ENCODE measurements at regions not wholly inside any gene's neighbourhood (a gene's known extent, or its start where the extent isn't known, plus 50 kb on each side); places are given as distances from the start of the nearest gene placed in this dataset.

DNA sequence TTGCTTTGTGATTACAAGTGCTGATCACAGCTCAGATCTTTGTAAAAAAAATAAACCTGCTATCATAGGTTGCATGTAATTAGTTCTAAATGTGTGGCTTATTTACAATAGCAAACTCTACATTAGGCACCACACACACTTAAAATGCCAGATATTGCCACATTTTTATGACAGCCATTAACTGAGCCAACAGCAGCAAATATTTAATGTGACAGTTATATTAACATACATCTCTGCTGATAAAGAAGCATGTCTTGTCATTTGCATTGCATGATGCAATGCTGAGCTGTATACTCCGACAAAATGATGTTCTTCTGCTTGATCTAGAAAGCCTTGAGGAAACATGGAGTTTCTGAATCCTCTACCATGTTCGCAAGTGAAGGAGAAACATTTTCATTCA lies 273.6 kb upstream of the VEPH1 start:
- TF ChIP-seq RNF2 (IDR thresholded peaks at IDR 0.05; ENCODE audit: borderline replicate concordance, low read depth, low read length, missing control alignments, poor library complexity, severe bottlenecking) (no peak), HDAC2 (IDR thresholded peaks at IDR 0.05; ENCODE audit: borderline replicate concordance in 1 of 2, low read depth in 2 of 2, low read length in 2 of 2) (no peak)
- no peak overlapping the region for H2BK20ac ChIP-seq (ENCODE audit: low read length)
- H3K23ac ChIP-seq (ENCODE audit: insufficient read length), result no peak overlapping the region
- no peak overlapping the region for H3K27ac ChIP-seq (ENCODE audit: low read depth, low read length)
- H3K79me1 ChIP-seq (ENCODE audit: low read depth, low read length), result no peaks in the 10 kb centered on the region
- H2BK5ac ChIP-seq (ENCODE audit: low read depth, low read length), result no peak overlapping the region
- no peaks in the 10 kb centered on the region for H3K4me1 ChIP-seq (replicated peaks in 1 of 4; ENCODE audit: control insufficient read depth in 3 of 4, insufficient read depth in 4 of 4, low read length in 3 of 4)
- H2BK15ac ChIP-seq (ENCODE audit: low read length), result no peak overlapping the region
- H2BK120ac ChIP-seq (replicated peaks; ENCODE audit: low read depth, low read length), result no peak overlapping the region
- H4K8ac ChIP-seq (ENCODE audit: extremely low read depth, insufficient read depth, low read length), result no peak overlapping the region
- H3K56ac ChIP-seq (replicated peaks; ENCODE audit: insufficient read length, low read depth, low read length), result no peak overlapping the region
- FAIRE-seq (no peak), DNase-seq (ENCODE audit: low read depth in 1 of 2, low spot score in 2 of 2) (no peak)
- no peaks in the 10 kb centered on the region for H3K36me3 ChIP-seq (ENCODE audit: control insufficient read depth in 2 of 4, insufficient read depth in 4 of 4, low read length in 3 of 4)
- H3K14ac ChIP-seq (ENCODE audit: insufficient read length), result no peak overlapping the region
- no peak overlapping the region for H3K9ac ChIP-seq (replicated peaks in 1 of 4; ENCODE audit: extremely low read depth in 1 of 4, low read depth in 3 of 4, low read length in 3 of 4)
- peaks cover 0 to 1% (median 0%) of the 10 kb centered on the region in 4 experiments; a peak in 1 of 7 replicates for H3K27me3 ChIP-seq (replicated peaks in 1 of 4; ENCODE audit: control insufficient read depth in 3 of 4, extremely low read depth in 1 of 4, insufficient read depth in 3 of 4, low read length in 3 of 4)
- H3K9me3 ChIP-seq (ENCODE audit: insufficient read depth in 2 of 2, low read depth in 1 of 2, low read length in 1 of 2), result no peaks in the 10 kb centered on the region
- no peaks in the 10 kb centered on the region for H3K23me2 ChIP-seq (ENCODE audit: low read depth, low read length)
- no peak overlapping the region for H2AFZ ChIP-seq (ENCODE audit: low read length)
- WGBS, 2 experiments (ENCODE audit: extremely low coverage in 1 of 2, insufficient coverage in 1 of 2, insufficient read length in 1 of 2, insufficient replicate concordance in 2 of 2, low coverage in 1 of 2, low lambda C conversion rate in 2 of 2, missing lambda C conversion rate in 1 of 2), result 77% methylated on average over 2 of the region's 2 CpGs; no CpG with 5 or more reads in 1 of the 2 experiments
- H3K18ac ChIP-seq (ENCODE audit: extremely low read depth, low read length), result no peak overlapping the region
- H3K4ac ChIP-seq (replicated peaks; ENCODE audit: insufficient read length, low read depth, low read length), result no peak overlapping the region
- POLR2A ChIA-PET (ENCODE audit: partially characterized antibody), result no interaction called here
- no peak overlapping the region for H4K91ac ChIP-seq (replicated peaks; ENCODE audit: insufficient read length, low read length)
- H4K20me1 ChIP-seq (replicated peaks in 1 of 2; ENCODE audit: control insufficient read depth in 1 of 2, insufficient read depth in 2 of 2, low read length in 2 of 2), result no peaks in the 10 kb centered on the region
- H3K4me3 ChIP-seq (ENCODE audit: extremely low read depth in 1 of 4, insufficient read depth in 2 of 4, low read depth in 3 of 4, low read length in 4 of 4), result no peak overlapping the region
- CTCF ChIA-PET (ENCODE audit: partially characterized antibody), result interaction anchor here (1.0 kb wide), 1 partner anchor 21 kb away, joined by 3 read pairs; no protein-coding TSS in a partner anchor
- H2BK12ac ChIP-seq (ENCODE audit: low read depth, low read length), result no peak overlapping the region
- no peak overlapping the region for H3K4me2 ChIP-seq (ENCODE audit: insufficient read depth in 1 of 2, low read depth in 2 of 2, low read length in 2 of 2)
- H3K79me2 ChIP-seq (ENCODE audit: control insufficient read depth in 1 of 2, insufficient read depth in 2 of 2, low read length in 2 of 2), result no peaks in the 10 kb centered on the region
- no peak overlapping the region for H2AK5ac ChIP-seq (ENCODE audit: low read depth, low read length)
- no peak overlapping the region for H4K5ac ChIP-seq (ENCODE audit: insufficient read length, low read depth, low read length)
